ENCODE measurements at regions not wholly inside any gene's neighbourhood (a gene's known extent, or its start where the extent isn't known, plus 50 kb on each side); places are given as distances from the start of the nearest gene placed in this dataset.

DNA sequence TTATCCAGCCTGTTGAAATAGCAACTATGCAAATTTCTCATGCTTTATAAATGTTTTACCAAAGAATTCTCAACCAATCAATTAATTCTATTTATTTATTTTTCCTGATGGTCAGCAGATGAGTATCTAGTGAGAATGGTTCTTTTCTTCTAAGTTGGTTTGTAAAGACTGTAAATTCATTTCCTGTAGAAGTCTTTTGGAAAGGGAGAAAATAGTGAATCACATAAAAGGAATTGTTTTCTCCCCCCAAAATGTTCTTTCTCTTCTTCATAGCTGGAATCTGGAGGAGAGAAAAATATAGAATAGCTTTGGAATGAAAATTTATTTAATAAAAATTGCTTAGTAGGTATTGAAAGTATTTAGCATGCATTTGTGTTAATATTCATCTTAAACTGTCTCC is 836.1 kb upstream of the ZEB2 start:
- TF ChIP-seq CTCF (conservative IDR thresholded peaks at IDR 0.05; ENCODE audit: low read depth, low read length) (no peak), EZH2 (IDR thresholded peaks at IDR 0.05; ENCODE audit: borderline replicate concordance, low read depth, low read length, poor library complexity, severe bottlenecking) (no peak)
